CD4-positive, alpha-beta T cell treated with Interleukin-17A for 1 hour (primary cell): ENCODE measurements at regions not wholly inside any gene's neighbourhood (a gene's known extent, or its start where the extent isn't known, plus 50 kb on each side); places are given as distances from the start of the nearest gene placed in this dataset.

ENCODE experiments used
- DNase-seq: peaks from one replicate; pipeline ENCODE4 v3.0.0-alpha.2; 2020

DNA sequence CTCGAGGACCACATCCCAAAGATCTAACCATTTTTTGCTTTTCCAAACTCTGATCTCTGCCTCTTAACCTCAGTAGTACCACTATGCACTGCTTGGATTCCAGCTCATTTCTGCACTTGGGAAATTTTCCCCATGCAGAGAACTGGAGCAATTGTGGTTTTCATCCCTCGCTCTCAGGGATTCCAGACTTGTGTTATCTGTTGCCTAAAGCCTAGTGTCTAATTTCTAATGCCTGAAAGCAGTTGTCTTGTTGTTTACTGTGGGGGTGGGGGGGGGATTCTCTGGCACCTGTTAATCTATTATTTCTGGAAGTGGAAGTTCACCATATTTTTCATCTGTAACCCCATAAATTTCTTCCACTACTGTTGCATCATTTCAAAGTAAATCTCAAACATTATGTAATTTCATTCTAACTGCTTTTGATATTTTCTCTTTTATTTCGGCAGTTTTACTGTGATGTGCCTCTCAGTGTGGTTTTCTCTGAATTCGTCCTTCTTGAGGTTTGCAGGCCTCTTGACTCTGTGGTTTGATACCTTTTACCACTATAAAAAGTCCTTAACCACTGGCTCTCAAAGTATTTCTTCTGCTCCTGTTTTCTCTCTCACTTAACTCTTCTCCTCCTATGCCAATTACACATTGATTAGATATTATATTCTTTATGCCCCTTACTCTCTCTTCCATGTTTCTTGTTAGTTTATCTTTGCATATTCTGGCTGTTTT lies 205.6 kb upstream of the EOLA2 start:
- DNase-seq: no peak

- no peak for DNase-seq
These were observed 208.1 kb upstream of the EOLA2 start for GRCh38 chrX:150146271-150146896.

DNA sequence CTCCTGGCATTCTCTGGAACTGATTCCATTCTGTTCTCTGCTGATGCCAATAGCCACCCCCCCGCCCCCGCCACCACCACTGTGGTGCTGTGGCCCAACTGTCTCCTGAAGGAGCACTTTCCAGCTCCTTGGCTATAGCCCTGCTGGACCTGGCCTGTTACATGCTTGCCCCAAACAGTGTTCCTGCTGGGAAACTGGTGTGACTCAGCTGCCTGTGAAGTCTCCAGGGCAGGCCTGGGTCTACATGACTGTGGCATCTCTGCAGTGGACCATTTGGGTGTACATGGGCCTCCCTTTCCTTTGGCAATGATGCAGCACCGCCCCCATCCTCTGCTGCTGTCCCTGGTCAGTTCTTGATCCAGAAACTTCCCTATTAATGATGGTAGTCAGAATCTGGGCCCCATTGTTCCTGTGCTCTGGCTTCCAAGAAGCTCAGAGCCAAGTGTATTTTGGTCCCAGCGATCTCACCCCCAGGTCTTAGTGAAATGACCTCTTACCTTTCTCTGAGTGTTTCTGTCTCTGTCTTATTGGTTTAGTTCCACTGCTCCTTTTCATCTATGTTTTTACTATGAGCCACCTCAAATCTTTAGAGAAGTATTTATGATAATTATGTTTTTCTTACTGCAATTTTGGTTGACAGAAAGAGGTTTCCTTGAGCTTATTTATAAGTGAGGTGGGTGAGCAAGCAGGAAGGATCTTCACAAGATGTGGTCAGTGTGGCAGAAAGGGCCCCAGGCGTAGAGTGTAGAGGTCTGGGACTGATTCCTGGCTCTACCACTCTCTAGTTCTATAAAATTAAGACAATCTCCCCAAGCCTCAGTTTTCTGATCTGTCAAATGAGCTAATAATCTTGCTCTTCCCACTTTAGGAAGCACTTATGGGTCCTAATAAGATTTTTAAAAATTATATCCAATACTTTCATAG lies 210.7 kb upstream of the EOLA2 start:
- no peak for DNase-seq

GRCh38 chrX:150150076-150150779 lies 211.9 kb upstream of the EOLA2 start:
- no peak for DNase-seq

DNA sequence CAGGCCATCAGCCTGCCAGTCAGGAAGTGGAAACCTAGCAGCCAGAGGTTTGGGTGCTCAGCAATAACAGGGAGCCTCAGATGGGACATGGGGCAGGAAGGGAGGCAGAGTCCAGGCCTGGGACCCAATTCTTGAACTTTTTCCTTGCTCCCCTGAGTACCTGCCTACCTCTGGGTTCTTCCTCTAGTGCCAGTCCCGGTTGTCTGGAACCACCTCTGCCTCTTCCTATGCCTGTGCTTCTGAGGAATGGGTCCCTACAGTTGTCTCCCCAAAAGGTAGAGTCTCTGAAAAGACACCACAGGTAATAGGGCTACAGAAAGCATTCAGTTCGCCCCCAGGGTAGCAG lies 212.4 kb upstream of the MAMLD1 start:
- no peak for DNase-seq

GRCh38 chrX:150152036-150152435 lies 211.1 kb upstream of the MAMLD1 start:
- no peak for DNase-seq

DNA sequence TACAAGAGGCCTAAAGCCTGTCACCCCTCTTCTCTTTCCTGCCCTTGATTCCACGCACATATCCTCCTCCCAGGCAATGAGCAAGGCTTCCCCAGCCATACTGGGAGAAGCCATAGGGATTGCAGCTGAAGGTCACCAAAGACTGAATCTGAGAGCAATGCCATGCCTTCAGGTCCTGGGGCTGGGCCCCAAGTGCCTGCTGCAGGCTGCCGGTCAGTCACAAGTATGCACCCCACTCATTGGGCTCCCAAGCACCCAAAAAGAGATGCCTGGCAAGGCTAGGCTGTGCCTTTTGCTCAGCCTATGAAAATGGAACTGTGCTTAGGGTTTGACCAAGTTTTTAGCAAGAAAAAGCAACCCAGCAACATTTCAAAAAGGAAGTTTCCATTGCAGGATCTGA lies 210.6 kb upstream of the MAMLD1 start:
- no peak for DNase-seq

GRCh38 chrX:150155436-150156035 lies 207.6 kb upstream of the MAMLD1 start:
- DNase-seq: no peak

DNA sequence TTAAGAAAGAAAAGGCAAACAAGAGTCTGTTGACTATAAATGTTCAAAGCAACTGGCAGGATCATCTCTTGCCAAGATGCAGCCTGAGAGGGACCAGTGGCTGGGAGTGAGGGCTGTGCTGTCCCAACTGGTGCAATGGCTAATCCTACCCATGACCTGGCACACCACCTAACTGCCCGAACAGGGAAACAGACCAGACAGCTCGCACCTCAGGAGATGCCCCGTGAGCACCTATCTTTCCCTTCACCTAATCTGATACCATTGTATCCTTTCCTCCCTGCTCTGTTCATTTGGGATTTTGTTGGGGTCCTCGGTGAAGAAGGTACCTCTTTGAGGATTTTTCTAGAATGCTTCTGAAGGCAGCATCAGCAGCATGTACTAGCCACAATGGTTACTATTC lies 206.5 kb upstream of the MAMLD1 start:
- DNase-seq: no peak

DNA sequence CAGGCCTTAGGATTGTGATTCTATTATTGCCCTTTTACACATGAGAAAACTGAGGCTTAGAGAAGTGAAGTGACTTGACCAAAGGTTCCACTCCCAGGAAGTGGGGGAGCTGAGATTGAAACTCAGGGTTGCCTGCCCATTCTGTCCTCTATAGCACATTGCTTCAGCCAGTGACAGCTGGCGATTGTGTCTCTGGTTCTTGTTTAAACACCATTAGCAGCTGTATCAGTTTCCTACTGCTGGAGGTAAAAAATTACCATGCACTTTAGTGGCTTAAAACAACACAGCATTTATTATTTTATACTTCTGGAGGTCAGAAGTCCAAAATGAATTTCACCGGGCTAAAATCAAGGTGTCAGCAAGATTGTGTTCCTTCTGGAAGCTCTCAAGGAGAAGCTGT lies 205.8 kb upstream of the MAMLD1 start:
- DNase-seq: no peak

- no peak for DNase-seq
These were observed 204.4 kb upstream of the MAMLD1 start for GRCh38 chrX:150158554-150159332.

GRCh38 chrX:150159537-150159936 lies 203.6 kb upstream of the MAMLD1 start:
- no peak for DNase-seq

GRCh38 chrX:150160656-150161055 lies 202.5 kb upstream of the MAMLD1 start:
- DNase-seq: no peak

DNA sequence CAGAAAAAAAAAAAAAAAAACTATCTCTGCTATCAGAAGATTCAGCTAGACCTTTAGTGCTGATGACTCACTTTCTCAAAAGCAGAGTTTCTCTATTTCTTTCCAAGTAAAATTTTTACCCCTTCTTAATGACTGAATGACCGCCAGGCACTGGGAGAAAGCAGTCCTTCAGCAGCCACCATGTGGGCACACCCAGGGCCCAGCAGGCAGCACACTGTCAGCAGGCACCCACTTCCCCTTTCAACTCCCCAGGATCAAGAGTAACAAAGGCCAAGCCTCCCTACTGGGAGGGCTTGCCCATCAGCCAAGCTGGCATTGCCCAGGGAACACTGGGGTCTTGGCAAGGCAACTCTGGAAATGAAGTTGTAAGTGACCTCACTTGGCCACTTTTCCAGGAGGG lies 201.9 kb upstream of the MAMLD1 start:
- DNase-seq: no peak

DNA sequence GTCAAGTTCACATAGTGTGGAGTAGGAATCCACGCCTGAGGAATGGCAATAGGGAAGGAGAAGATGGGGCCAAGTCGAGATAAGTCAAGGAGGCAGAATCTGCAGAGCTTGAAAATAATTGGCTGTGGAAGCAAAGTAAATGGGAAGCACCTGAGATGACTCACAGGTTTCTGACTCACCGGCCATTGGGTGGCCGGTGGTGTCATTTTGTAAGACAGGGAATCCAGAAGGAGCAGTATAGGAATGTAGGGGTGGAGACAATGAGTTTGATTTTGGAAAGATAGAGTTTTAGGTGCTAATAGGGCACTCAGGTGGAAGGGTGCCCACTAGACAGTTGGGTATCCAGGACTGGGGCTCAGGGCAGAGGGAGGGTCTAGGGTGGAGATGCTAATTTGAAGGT lies 201.0 kb upstream of the MAMLD1 start:
- no peak for DNase-seq

- DNase-seq: no peak
These were observed 199.7 kb upstream of the MAMLD1 start for GRCh38 chrX:150163221-150163930.

GRCh38 chrX:150163956-150164726 lies 199.0 kb upstream of the MAMLD1 start:
- DNase-seq: no peak

GRCh38 chrX:150164971-150165600 lies 198.0 kb upstream of the MAMLD1 start:
- DNase-seq: no peak

GRCh38 chrX:150165776-150166610 lies 197.1 kb upstream of the MAMLD1 start:
- no peak for DNase-seq
